ENCODE measurements at regions not wholly inside any gene's neighbourhood (a gene's known extent, or its start where the extent isn't known, plus 50 kb on each side); places are given as distances from the start of the nearest gene placed in this dataset.

GRCh38 chr14:98474900-98475299 is 797.1 kb downstream of the BCL11B start:
- TF ChIP-seq RAD21 (IDR thresholded peaks at IDR 0.05; ENCODE audit: low read length) (no peak), CTCF (IDR thresholded peaks at IDR 0.05) (no peak), ELF1 (IDR thresholded peaks at IDR 0.05) (no peak), NRF1 (IDR thresholded peaks at IDR 0.05; ENCODE audit: low read depth, low read length) (no peak), EZH2phosphoT487 (IDR thresholded peaks at IDR 0.05; ENCODE audit: borderline replicate concordance, low read depth) (no peak), REST (IDR thresholded peaks at IDR 0.05; ENCODE audit: low read depth, low read length) (no peak), GABPA (IDR thresholded peaks at IDR 0.05; ENCODE audit: low read depth) (no peak)

All from SK-N-SH (cell line).